ENCODE measurements at regions not wholly inside any gene's neighbourhood (a gene's known extent, or its start where the extent isn't known, plus 50 kb on each side); places are given as distances from the start of the nearest gene placed in this dataset.
"Not testable (repeated sequence)": the region's sequence is repeated elsewhere in the genome, so short reads cannot be mapped to it uniquely, and the experiment has no call there.

DNA sequence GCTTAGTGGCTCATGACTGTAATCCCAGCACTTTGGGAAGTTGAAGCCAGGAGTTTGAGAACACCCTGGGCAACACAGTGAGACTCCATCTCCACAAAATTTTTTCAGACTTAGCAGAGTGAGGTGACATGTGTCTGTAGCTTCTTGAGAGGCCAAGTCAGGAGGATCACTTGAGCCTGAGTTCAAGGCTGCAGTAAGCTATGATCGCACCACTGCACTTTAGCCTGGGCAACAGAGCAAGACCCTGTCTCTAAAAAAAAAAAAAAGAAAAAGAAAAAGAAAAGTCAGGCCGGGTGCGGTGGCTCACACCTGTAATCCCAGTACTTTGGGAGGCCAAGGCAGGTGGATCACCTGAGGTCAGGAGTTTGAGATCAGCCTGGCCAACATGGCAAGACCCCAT lies 54.0 kb upstream of the URI1 start:
- TF ChIP-seq, protein P1, sequence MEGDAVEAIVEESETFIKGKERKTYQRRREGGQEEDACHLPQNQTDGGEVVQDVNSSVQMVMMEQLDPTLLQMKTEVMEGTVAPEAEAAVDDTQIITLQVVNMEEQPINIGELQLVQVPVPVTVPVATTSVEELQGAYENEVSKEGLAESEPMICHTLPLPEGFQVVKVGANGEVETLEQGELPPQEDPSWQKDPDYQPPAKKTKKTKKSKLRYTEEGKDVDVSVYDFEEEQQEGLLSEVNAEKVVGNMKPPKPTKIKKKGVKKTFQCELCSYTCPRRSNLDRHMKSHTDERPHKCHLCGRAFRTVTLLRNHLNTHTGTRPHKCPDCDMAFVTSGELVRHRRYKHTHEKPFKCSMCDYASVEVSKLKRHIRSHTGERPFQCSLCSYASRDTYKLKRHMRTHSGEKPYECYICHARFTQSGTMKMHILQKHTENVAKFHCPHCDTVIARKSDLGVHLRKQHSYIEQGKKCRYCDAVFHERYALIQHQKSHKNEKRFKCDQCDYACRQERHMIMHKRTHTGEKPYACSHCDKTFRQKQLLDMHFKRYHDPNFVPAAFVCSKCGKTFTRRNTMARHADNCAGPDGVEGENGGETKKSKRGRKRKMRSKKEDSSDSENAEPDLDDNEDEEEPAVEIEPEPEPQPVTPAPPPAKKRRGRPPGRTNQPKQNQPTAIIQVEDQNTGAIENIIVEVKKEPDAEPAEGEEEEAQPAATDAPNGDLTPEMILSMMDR (IDR thresholded peaks at IDR 0.05): not testable (repeated sequence)
- TF ChIP-seq POLR2A (IDR thresholded peaks at IDR 0.05): not testable (repeated sequence)

Data from testis (tissue), 2 donors.